Body of pancreas (tissue), 4 donors: ENCODE measurements at regions not wholly inside any gene's neighbourhood (a gene's known extent, or its start where the extent isn't known, plus 50 kb on each side); places are given as distances from the start of the nearest gene placed in this dataset.

Experiments
- ATAC-seq: fragments of 150-250 bp; one replicate; pipeline ENCODE4 v1.9.1; 2016
- DNase-seq, 4 donors: peaks; one replicate each; pipeline ENCODE4 v3.0.0-alpha.2; 2019
- H3K27ac ChIP-seq, 4 donors: fragments of 200-600 bp; sonication (generic); 1 replicate in 3 of 4; 2 replicates in 1 of 4; pipeline versions ENCODE4 v1.5.1 to v1.6.1; 2016 to 2019; ENCODE audit warnings: mild to moderate bottlenecking in 1 of 4, mixed read lengths in 1 of 4, moderate library complexity in 1 of 4
- H3K27me3 ChIP-seq, 2 donors: fragments of 200-600 bp; sonication (generic); one replicate each; pipeline ENCODE4 v1.6.0; 2016; ENCODE audit warnings: mild to moderate bottlenecking in 1 of 2
- H3K36me3 ChIP-seq, 2 donors: fragments of 200-600 bp; sonication (generic); replicated peaks in 1 of 2; 2 replicates each; pipeline ENCODE4 v1.5.1; 2016; ENCODE audit warnings: low read depth in 2 of 2; ENCODE audit not compliant: insufficient read depth in 1 of 2
- H3K4me1 ChIP-seq: fragments of 200-600 bp; sonication (generic); one replicate; pipeline ENCODE4 v1.6.0; 2016
- H3K4me3 ChIP-seq, 2 donors: fragments of 200-600 bp; sonication (generic); 1 replicate in 1 of 2; 2 replicates in 1 of 2; pipeline ENCODE4 v1.5.1; 2016 to 2019
- H3K9me3 ChIP-seq, 3 donors: fragments of 200-600 bp; sonication (generic); 1 replicate in 2 of 3; 2 replicates in 1 of 3; pipeline ENCODE4 v1.5.1; 2016
- POLR2A ChIP-seq, 3 donors: fragments of 450-650 bp; IDR thresholded peaks; one replicate each; pipeline ENCODE4 v1.6.1; 2016; ENCODE audit warnings: antibody characterized with exemption in 3 of 3, mild to moderate bottlenecking in 2 of 3
- WGBS, 2 donors: methylation state at CpG; one replicate each; pipeline ENCODE4 v1.1.5; 2017; 5-methylcytosine and 5-hydroxymethylcytosine counted together
- intact Hi-C: fragments of 100-400 bp; cut with DNase I; formaldehyde crosslinking; loops from one replicate; pipeline ENCODE4 v1.15.1; 2023
- TF ChIP-seq, protein P1 (sequence below), 7 experiments: fragments of 450-650 bp in 4 of 7; fragments of 200-600 bp in 3 of 7; sonication (generic) in 3 of 7; IDR thresholded peaks; one replicate each; pipeline ENCODE4 v1.5.1; 2016 to 2019; ENCODE audit warnings: antibody characterized with exemption in 7 of 7

DNA sequence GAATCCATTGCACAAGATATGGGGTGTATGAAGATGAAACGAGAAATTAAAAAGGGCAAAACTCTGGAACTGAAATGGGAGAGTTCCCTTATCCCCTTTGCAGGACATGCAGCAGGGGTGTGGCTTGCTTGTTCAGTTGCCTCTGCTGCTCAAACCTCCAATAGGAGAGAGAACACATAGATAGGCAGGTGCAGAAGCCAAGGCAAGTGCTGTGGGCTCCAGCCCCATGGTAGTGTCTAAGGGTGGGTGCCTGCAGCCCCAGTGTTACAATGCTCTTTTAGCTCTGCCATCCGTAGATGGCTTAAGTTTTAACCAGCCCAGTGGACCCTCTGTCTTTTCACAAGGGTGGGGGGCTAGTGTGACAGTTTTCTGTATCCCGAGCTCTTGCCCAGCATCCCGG, 69.7 kb downstream of the CMAS start:
- ATAC-seq (no peak), DNase-seq (no peak)
- H3K4me1 ChIP-seq: no peaks in the 10 kb centered on the region
- intact Hi-C loops: no loop called here
- H3K4me3 ChIP-seq: no peak overlapping the region
- no peak overlapping the region for H3K27ac ChIP-seq
- 68 to 77% methylated on average over 4 of the region's 4 CpGs for WGBS, 2 donors
- TF ChIP-seq POLR2A (IDR thresholded peaks at IDR 0.05): no peak
- TF ChIP-seq, protein P1, sequence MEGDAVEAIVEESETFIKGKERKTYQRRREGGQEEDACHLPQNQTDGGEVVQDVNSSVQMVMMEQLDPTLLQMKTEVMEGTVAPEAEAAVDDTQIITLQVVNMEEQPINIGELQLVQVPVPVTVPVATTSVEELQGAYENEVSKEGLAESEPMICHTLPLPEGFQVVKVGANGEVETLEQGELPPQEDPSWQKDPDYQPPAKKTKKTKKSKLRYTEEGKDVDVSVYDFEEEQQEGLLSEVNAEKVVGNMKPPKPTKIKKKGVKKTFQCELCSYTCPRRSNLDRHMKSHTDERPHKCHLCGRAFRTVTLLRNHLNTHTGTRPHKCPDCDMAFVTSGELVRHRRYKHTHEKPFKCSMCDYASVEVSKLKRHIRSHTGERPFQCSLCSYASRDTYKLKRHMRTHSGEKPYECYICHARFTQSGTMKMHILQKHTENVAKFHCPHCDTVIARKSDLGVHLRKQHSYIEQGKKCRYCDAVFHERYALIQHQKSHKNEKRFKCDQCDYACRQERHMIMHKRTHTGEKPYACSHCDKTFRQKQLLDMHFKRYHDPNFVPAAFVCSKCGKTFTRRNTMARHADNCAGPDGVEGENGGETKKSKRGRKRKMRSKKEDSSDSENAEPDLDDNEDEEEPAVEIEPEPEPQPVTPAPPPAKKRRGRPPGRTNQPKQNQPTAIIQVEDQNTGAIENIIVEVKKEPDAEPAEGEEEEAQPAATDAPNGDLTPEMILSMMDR (IDR thresholded peaks at IDR 0.05): no peak
- H3K27me3 ChIP-seq: no peaks in the 10 kb centered on the region
- no peaks in the 10 kb centered on the region for H3K36me3 ChIP-seq
- H3K9me3 ChIP-seq: no peaks in the 10 kb centered on the region

DNA sequence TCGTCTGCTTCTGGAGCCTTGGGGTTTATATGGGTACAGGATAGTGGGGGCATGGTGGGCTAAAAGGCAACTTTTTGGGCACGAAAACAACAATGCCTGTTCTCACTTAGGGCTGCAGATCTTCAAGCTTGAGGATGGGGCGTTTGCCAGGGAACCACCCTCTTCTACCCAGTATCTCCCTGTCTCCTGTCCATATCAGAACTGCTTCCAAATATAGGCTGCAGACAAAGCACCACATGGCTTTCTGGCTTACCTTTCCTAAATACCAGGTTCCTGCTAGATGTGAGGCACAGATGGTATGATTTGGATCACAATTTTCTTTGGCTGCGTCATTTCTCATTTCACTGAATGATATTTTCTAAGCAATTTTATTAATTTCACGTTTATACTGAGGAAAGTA, 70.4 kb downstream of the CMAS start:
- intact Hi-C loops: no loop called here
- DNase-seq (no peak), ATAC-seq (no peak)
- TF ChIP-seq, protein P1 (IDR thresholded peaks at IDR 0.05): no peak
- no peak for TF ChIP-seq POLR2A (IDR thresholded peaks at IDR 0.05)
- Histone ChIP-seq H3K27me3 (no peaks in the 10 kb centered on the region), H3K4me3 (no peak overlapping the region), H3K36me3 (no peaks in the 10 kb centered on the region), H3K27ac (no peak overlapping the region), H3K9me3 (no peaks in the 10 kb centered on the region), H3K4me1 (no peaks in the 10 kb centered on the region)
- 51 to 59% methylated on average over 5 of the region's 5 CpGs for WGBS, 2 donors

DNA sequence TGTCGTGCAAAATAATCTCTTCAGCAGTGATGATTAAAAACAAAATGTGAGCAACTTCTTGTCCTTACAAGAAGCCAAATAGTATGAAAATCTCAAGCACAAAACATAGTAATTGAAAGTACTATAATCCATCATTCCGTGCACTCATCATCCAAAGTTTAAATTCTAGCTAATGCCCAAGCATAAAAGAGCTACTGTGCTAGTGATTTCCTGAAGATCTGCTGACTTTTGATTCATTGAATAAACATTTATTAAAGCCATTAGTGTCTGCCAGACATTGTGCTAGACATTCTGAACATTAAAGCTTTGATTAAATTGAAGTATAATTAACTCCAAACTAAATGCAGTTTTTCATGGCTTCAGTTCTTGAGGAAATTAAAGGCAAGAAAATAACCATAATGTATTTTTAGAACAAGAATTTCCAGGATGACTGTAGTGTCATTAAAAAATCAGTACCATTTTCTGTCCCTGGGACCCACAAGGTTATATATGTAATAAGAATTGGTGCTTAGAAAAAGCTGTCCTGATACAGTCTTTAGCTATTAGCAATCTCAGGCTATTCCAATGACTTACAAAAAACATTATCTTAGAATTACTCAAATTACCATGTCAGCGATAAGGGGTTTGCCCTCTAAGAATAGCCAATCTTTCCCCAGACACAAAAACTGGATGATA, 71.7 kb downstream of the CMAS start:
- no peak for TF ChIP-seq POLR2A (IDR thresholded peaks at IDR 0.05)
- TF ChIP-seq, protein P1 (IDR thresholded peaks at IDR 0.05): no peak
- H3K4me3 ChIP-seq: no peak overlapping the region
- 57 to 58% methylated on average over 3 of the region's 3 CpGs for WGBS, 2 donors

DNA sequence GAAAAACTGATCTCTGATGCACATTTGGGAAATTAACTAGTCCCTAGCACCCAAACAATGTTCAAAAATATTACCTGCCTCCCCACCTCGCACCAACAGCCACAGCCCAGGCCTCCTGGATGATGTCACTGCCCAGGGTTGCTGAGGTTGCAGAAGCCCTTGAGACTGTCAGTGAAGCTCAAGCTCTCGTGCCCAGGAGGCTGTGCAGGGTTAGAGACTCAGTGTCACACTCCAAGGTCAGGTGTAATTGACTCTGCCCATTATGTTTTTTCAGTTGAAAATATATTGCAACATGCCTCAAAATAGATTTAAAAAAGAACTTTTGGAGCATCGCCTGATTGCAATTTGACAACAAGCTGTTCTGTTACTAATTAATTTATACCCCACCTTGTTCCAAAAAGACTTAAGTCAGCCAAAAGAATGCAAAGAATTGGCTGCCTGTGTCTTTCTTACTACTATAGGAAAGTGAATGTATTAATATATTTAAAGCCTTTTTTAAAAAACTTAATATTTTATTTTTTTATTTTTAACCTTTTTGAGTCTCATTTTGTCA, 72.3 kb downstream of the CMAS start:
- no peaks in the 10 kb centered on the region for H3K27me3 ChIP-seq
- DNase-seq: no peak
- no peaks in the 10 kb centered on the region for H3K4me1 ChIP-seq
- intact Hi-C loops: no loop called here
- H3K27ac ChIP-seq: no peak overlapping the region
- no peak overlapping the region for H3K4me3 ChIP-seq
- no peaks in the 10 kb centered on the region for H3K9me3 ChIP-seq
- 25 to 49% methylated on average over 3 of the region's 3 CpGs for WGBS, 2 donors
- TF ChIP-seq POLR2A (IDR thresholded peaks at IDR 0.05): no peak
- TF ChIP-seq, protein P1 (IDR thresholded peaks at IDR 0.05): no peak
- H3K36me3 ChIP-seq: no peaks in the 10 kb centered on the region
- no peak for ATAC-seq

More for the DNA sequence above, 71.7 kb downstream of the CMAS start:
- H3K4me1 ChIP-seq: no peaks in the 10 kb centered on the region
- H3K27me3 ChIP-seq: no peaks in the 10 kb centered on the region
- ATAC-seq: no peak
- H3K27ac ChIP-seq: no peak overlapping the region
- no peaks in the 10 kb centered on the region for H3K9me3 ChIP-seq
- no peaks in the 10 kb centered on the region for H3K36me3 ChIP-seq
- DNase-seq: no peak
- intact Hi-C loops: no loop called here

DNA sequence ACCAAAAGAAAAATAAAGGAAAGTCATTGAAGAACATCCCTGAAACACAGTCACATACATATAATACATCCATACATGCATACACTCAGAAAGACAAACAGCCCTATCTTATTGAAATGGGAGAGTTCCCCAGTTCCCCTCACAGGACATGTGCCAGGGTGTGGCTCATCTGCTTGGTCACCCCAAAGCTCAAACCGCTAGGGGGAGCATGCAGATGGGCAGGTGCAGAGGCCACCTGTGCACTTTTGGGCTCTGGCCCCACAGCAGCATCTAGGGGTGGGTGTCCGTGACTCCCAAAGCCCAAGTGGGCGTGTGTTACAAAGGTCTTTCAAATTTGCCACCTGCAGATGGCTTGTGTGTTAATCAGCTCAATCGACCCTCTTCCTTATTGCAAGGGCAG, 75.2 kb downstream of the CMAS start:
- DNase-seq: peak in 2 of 4 donors; percentile 19 to 38
- H3K36me3 ChIP-seq: no peaks in the 10 kb centered on the region
- ATAC-seq: no peak
- 23 to 30% methylated on average over 4 of the region's 4 CpGs for WGBS, 2 donors
- intact Hi-C loops: no loop called here
- no peaks in the 10 kb centered on the region for H3K27me3 ChIP-seq
- H3K9me3 ChIP-seq: no peaks in the 10 kb centered on the region
- no peak overlapping the region for H3K27ac ChIP-seq
- no peak for TF ChIP-seq POLR2A (IDR thresholded peaks at IDR 0.05)
- TF ChIP-seq, protein P1 (IDR thresholded peaks at IDR 0.05): peak in 4 of 7 experiments; percentile 16 to 29 (median 22)
- H3K4me3 ChIP-seq: no peak overlapping the region
- H3K4me1 ChIP-seq: no peaks in the 10 kb centered on the region
